GM18868 (cell line): ENCODE measurements at regions not wholly inside any gene's neighbourhood (a gene's known extent, or its start where the extent isn't known, plus 50 kb on each side); places are given as distances from the start of the nearest gene placed in this dataset.
"Not testable (repeated sequence)": the region's sequence is repeated elsewhere in the genome, so short reads cannot be mapped to it uniquely, and the experiment has no call there.

ENCODE experiments used
- ATAC-seq: cut with Tn5 transposase; IDR thresholded peaks from one replicate; pipeline ENCODE4 v1.9.1; 2021; ENCODE audit warnings: mild to moderate bottlenecking, moderate library complexity; ENCODE audit not compliant: unreplicated experiment

DNA sequence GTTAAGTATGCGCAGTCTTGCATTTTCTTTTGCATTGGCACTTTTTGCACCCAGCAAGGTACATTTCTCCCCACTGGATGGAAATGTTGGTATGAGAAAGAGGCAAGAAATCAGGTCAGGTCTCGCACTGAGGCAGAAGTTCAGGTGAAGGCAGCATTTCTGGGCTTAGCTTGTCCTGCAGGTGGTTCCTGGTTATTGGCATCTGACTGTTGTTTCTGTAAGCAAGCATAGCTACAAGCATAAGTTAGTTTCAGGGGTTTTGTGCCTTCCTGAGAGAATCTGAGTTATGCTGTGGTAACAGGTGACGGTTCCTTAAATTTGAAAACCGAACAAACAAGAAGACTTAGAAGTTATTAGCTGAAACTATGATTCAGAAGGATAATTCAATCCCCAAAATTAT is 139.4 kb upstream of the GRM7 start:
- no peak for ATAC-seq

DNA sequence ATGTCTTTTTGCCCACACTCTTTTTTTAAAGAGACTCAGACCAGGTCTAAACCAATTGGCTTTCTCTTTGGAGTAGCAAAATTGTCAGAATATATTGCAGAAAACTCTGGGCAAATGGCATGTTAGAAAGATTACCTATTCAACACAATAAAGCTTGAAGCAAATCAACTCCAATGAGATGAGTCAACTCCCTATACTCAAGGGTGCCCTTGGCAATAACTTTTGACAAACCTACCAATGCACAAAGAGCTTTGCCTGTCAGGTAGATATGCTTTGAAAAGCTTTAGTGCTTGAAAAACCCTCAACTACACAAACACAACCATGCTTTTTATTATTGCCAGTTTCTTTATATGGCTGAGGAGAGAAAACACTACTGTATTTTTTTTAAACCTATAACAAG is 137.7 kb upstream of the GRM7 start:
- ATAC-seq, result no peak

DNA sequence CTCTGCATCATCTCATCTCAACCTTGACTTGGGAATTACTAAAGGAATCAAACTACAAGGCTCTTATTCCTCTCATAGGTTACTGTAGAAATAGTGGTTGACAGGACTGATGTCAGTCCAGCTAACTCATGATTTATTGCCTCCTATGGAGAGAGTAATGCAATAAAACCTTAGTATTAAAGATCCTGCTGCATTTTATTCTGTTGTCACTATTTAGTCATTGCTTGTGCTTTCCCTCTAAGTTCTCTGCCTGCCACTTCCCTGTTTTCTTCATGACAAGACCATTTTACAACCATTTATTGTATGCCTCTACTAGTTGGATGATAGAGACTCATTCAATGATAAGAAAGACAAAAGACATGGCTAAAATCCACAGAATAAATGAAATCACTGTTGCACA is 134.1 kb upstream of the GRM7 start:
- ATAC-seq, result no peak

DNA sequence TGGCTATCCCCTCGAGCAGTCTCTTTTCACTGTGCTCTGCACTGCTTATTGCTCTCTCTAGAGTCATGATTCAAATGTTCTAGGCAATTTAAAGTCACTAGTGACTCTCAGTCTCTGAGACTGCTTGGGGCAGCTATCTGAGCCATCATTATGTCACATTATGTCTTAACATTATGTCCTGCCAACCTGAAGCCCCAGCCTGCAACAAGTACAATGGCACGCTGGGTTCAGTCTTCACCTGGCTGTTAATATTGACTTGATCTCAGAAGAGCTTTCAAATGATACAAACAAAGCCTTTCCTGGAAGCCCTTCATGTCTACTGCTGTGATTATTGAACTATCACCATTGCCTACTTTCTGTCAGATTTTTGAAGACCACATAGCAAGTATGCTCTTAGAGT is 128.1 kb upstream of the GRM7 start:
- ATAC-seq, result no peak

DNA sequence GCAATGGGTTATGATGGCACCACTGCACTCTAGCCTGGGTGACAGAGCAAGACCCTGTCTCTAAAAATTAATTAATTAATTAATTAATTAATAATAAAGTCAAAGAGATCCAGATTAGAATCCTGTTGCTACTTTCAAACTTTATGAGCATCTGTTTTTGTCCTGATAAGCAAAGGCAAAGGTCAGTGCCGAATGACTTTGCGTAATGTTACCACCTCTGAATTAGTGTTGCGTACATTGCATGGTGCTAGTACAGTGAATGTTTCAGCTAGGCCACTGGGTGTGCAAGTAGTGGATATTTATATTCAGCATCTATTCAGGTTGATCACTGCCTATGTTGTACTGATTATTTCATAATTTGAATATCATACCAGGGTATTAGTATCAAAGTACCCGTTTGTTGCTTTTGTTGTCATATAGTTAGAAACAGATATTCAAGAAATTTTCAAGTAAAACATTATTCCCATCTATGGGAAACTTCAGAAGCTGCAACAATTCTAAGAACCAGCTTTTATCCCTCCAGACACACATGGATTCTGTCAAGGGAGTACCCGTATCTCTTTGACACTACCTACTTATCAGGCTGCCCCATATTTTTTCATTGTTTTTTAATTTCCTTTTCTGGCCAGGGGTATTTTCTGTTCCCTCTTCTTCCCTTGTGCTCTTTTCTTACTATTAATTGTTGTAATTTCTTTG is 127.1 kb upstream of the GRM7 start:
- no peak for ATAC-seq

DNA sequence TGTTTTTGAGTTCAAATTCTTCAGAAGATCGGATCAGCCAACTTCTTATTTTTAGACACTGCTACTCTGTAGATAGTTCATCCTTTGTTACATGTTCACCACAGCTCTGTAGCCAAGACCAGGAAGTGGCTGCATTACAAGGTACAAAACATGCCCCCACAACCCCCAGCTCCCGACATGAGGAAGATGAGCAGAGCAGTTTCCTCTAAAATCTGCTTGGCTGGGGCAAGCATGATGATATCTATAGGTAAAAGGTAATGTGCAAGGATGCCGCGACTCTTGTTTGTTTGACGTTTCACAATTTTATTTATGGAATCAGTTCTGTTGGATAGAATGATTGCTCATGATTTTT is 126.5 kb upstream of the GRM7 start:
- ATAC-seq, result no peak

DNA sequence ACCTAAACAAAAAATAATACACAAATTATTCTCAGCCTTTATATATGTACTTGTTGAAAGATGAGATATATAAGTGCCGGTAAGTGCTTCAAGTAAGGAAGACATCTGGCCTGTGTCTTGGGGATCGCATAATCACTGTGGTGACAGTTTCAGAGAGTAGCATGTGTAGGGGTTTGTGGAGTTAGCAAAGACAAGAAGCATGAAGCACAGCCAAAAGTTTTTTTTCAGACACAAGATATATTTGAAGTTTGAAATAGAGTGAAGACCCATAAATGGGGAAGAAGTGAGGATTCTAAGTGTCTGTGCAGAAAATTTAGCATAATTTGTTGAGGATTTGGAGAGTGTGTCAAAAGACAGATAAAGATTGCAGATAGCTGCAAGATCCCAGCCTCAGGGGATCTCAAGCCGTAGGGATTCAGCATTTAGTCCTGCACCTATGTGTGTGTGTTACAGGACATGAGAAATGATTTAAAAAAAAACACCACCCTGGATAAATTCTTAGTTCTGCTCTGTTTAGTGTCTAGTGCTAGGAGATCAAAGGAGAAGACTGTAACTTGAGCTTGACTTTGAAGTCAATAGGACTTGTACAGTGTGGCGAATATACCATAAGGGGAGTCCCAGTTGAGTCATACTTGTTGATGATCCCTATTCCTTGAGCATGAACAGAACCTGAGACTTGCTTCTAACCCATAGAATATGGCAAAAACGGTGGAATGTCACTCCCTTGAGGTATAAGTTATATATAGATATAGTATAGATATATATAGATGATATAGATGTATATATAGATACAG is 123.9 kb upstream of the GRM7 start:
- ATAC-seq, result peak; percentile 90

DNA sequence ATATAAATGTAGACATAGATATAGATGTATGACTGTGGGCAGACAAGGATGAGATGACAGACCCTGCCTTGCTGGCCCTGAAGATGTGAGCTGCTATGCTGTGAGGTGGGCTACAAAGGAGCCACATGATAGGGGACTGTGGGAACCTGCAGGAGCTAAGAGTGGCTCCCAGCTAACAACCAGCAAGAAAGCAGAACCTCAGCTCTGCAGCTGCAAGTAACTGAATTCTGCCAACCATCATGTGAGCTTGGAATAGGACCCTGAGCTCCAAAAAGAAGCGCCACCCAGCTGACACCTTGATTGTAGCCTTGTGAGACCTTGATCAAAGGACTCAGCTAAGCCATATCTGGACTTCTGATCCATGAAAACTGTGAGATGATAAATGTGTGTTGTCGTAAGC is 123.3 kb upstream of the GRM7 start:
- peak; percentile 9 for ATAC-seq

DNA sequence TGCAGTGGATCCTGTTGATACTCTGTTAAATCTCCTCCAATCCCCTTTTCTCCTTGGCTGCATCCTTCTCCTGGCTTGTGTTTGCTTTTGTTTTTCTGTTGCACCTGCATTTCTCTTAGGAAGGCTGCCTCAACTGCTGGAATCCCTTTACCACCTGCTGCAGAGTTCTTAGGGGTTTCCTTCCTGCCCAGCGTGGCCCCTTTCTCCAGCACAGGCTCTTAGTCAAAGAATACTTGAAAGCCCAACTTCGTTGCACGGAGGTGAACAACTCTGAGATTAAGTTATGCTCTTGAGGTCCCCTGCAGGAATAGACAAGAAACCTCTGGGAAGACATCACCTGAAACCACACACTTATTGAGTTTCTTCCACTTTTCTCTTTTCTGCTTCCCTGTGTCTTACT is 121.6 kb upstream of the GRM7 start:
- ATAC-seq, result no peak

DNA sequence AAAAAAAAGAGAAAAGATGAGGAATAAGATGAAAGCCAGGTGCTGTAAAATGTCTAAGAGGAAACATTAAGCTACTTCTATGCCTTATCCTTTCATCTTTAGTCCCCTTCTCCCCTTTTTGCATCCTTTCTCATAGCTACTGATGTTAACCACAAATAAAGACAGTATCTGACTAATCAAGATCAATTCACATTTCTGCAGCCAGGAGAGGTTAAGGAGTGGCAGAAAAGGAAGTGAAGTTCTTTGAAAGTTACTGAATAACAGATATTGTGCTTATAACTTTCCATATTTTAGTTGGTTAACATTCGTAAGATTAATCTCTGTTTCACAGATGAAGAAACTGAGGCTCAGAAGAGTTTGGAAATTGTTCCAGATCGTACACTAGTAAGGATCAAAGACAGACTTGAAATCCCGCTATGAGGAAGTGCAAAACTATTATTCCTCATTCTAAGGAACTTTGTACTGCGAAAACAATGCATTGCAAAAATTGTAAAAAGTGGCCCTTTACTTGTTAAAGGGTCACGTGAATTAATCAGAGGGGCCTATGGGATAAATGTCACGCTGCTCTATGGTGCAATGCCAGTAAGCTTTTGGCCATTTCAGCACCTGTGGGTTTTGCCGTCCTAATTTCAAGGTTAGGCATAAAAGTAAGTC is 117.7 kb upstream of the GRM7 start:
- ATAC-seq, result no peak

DNA sequence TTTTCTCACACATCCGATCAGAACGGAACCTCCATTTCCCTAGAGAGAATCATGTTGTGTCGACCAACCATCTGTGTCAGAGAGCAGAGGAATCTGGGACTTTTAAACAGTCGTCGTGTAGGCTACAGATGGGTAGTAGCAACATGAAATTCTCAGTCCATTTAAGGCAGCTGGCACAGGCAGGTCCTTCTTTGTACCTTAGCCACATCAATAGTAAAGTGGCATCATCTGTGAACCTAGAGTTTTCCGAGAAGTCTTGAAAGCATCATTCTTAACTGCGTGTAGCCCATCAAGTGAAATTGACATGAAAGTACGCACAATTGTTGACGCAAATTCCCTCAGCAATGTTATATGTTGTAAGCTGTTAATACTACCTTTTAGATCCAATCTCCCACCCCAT is 114.5 kb upstream of the GRM7 start:
- ATAC-seq, result no peak

DNA sequence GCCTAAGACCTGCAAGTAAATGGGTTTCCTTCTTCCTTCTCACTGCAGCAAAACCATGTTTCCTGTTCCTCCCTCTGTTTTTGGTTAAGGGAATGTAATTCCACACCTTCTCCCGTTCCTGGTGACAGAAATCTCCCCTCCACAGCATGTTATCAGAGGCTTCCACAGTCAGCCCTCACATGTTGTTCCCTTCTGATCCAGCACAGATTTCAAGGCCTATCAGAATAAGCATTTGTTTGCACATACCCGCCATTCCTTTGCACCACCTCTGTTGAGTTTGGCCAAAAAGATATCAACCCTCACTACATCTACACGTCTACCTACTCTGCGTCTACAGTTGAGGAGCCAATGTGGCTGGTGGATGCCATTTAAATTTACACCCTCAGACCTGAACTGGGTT is 113.9 kb upstream of the GRM7 start:
- no peak for ATAC-seq

DNA sequence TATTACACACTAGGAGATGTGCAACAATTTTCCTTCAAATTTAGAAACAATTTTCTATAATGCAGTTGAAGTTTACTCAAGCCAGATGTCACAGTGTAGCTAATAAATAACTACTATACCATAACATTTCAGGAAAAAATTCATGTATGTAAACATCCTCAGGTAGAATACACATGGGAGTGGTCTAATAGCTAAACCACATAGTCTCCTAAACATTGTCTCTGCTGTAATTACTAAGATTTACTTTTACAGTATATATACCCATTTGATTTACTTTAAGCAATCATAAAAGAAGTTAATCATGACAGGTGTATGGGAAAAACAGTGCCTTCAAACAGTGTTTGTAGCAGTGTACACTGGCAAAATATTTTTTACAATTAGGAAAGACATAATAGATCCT is 110.1 kb upstream of the GRM7 start:
- no peak for ATAC-seq

DNA sequence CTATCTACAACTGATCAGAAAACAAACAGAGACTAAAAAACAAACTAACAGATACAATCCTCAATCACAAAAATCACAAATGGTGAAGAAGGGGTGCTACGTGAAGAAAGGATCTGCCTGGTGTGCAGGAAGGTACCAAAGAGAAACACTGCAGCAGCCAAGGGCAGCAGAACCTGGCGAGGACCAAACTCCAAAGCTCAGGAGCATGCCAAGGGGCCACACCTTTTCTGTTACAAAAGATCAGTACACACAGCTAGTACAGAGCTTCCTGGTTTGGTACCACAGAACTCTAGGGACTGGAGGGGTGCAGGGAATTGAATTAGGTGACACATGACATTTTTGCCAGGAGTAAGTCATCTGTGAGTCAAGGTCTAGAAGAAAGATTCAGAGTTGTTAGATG is 107.4 kb upstream of the GRM7 start:
- ATAC-seq, result no peak

DNA sequence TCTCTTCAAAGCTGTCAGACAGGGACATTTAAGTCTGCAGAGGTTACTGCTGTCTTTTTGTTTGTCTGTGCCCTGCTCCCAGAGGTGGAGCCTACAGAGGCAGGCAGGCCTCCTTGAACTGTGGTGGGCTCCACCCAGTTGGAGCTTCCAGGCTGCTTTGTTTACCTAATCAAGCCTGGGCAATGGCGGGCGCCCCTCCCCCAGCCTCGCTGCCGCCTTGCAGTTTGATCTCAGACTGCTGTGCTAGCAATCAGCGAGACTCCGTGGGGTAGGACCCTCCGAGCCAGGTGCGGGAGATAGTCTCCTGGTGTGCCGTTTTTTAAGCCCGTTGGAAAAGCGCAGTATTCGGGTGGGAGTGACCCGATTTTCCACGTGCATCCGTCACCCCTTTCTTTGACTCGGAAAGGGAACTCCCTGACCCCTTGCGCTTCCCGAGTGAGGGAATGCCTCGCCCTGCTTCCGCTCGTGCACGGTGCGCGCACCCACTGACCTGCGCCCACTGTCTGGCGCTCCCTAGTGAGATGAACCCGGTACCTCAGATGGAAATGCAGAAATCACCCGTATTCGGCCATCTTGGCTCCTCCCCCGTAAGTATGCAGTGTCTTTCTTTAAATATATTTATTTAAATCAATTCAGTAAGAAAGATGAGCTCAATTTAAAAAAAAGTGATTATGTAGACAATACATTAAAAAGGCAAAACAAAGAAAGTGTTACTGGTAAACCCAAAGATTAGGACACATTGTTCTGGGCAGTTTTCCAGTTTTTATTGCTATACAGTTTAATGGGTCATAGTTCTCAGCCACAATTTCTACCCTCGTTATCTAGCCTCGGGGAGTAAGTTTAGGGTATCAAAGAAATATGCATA is 91.2 kb upstream of the GRM7 start:
- ATAC-seq, result not testable (repeated sequence)

DNA sequence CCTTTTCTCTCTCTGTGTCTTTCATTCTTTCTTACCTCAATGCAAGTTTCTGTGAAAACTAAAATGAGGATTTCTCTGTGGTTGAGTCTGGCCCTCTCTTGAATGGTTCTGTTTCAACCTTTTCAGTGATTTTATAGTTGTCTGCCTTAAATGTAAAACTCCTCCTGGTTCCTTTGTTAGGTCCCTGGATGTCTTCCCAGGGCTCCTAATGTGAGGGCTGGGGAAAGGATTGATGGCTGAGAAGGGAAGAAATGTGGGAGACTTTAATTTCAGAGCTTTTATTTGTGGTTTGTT is 90.6 kb upstream of the GRM7 start:
- ATAC-seq, result no peak

DNA sequence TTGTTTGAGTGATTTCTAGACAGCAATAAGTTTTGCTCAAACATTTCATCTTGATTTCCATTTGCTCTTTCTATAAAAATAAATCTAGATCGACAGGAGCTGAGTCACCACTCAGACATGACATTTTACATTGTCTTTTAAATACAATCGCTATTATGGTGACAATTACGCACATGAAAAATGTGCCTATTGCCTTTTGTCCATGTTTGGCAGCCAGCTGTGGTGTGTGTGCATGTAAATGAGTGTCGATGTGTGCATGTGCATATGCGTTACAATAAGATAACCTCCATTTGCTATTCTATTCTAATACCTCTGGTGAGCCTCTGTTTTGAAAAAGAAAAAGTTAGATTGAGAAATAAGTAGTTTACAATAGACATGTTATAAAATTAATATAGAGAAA is 89.7 kb upstream of the GRM7 start:
- ATAC-seq, result no peak

DNA sequence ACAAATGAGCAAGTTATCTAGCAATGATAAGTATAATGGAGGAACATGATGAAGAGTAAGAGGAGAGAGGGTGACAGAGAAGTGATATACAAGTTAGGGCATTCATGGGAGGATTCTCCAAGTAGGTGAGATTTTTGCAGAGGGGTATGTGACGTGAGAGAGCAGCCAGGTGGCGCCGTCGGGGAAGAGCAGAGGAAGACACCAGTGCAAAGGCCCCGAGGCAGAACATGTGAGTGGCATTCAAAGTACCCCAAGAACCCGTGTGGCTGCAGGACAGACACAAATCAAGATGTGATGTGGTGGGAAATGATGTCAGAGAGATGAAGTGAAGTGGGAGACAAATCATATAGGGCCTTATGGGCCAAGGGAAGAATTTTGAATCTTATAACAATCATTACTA is 81.8 kb upstream of the GRM7 start:
- ATAC-seq, result no peak

DNA sequence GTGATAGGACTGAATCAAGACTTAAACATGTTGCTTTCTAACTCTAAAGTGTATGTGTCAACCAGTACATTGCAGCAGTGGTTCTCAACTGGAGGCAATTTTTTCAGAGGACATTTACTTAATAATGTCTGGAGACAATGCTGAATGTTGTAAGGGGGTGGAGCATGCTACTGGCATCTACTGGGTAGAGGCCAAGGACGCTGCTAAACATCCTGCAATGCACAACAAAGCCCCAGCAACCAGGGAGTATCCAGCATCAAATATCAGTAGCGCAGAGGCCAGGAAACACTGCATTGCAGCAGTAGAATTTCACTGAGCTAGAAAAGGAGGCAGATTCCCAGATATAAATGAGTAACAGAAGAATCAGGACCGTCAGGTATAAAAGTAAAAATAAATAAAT is 79.8 kb upstream of the GRM7 start:
- ATAC-seq, result no peak

DNA sequence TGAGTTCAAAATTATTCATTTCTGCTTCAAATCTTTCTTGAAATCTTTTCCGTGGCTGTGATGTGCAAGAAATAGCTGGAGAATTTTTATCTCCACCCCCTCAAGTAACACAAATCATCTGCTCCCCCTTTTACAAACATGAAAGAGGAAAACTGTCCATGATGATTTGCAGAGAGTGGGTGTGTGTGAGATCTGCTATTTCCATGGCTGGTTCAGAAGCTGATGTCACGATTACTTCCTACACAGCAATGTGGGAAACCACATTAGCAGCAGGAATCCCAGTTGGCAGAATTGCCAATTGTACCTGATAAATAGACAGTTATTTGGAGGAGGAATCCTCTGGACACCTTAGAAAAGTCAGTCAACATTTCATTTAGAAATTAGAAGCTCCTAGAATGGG is 75.2 kb upstream of the GRM7 start:
- no peak for ATAC-seq

DNA sequence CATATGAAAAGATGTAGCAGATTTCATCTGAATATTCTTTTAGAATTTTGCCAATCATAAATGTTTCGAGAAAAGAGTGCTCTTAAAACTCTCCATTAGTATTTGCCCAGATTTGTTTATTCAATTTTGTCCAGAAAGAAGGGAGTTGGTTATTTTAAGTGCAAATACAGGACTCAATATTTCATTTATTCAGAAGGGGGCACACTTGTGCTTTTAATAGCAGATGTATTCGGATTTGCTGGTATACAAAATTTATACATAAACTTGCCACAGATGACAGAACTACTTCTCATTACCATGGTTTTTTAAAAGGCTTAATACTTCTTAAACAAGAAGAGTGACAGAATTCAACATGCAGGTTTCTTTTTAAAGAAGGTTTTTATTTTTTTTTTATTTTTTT is 69.8 kb upstream of the GRM7 start:
- no peak for ATAC-seq
